Upper lobe of left lung (tissue), 4 donors: ENCODE measurements at regions not wholly inside any gene's neighbourhood (a gene's known extent, or its start where the extent isn't known, plus 50 kb on each side); places are given as distances from the start of the nearest gene placed in this dataset.

Experiments used
- CTCF ChIP-seq, 6 experiments: fragments of 450-650 bp in 4 of 6; fragments of 200-600 bp in 2 of 6; sonication (generic) in 2 of 6; IDR thresholded peaks; one replicate each; pipeline ENCODE4 v1.5.1; 2016 to 2019; ENCODE audit warnings: antibody characterized with exemption in 6 of 6
- EP300 ChIP-seq, 4 donors: sonication (generic); formaldehyde crosslinking; IDR thresholded peaks; one replicate each; pipeline ENCODE4 v1.5.1; 2017; ENCODE audit warnings: antibody characterized with exemption in 4 of 4, control low read depth in 2 of 4
- POLR2A ChIP-seq, 4 donors: fragments of 450-650 bp; IDR thresholded peaks; one replicate each; pipeline ENCODE4 v1.5.1; 2016 to 2017; ENCODE audit warnings: antibody characterized with exemption in 4 of 4, mild to moderate bottlenecking in 2 of 4
- POLR2AphosphoS5 ChIP-seq, 2 donors: sonication (generic); formaldehyde crosslinking; IDR thresholded peaks; one replicate each; pipeline ENCODE4 v1.5.1; 2017; ENCODE audit warnings: antibody characterized with exemption in 2 of 2

- TF ChIP-seq CTCF (IDR thresholded peaks at IDR 0.05) (peak; percentile 27 to 63 (median 50)), POLR2A (IDR thresholded peaks at IDR 0.05) (no peak), EP300 (IDR thresholded peaks at IDR 0.05) (no peak), POLR2AphosphoS5 (IDR thresholded peaks at IDR 0.05) (no peak)
Measured at GRCh38 chr4:82201805-82202641, 171.8 kb downstream of the HNRNPD start.
